Activated naive CD8-positive, alpha-beta T cell treated with anti-CD3 and anti-CD28 coated beads for 36 hours (primary cell): ENCODE measurements at regions not wholly inside any gene's neighbourhood (a gene's known extent, or its start where the extent isn't known, plus 50 kb on each side); places are given as distances from the start of the nearest gene placed in this dataset.
"Not testable (repeated sequence)": the region's sequence is repeated elsewhere in the genome, so short reads cannot be mapped to it uniquely, and the experiment has no call there.

ENCODE experiments used
- DNase-seq: peaks from one replicate; pipeline ENCODE4 v3.0.0; 2021
- H3K27ac Mint-ChIP-seq: one replicate; pipeline ENCODE4 v1.8.0; 2022; ENCODE audit warnings: mild to moderate bottlenecking, moderate library complexity, mixed read lengths
- H3K27me3 Mint-ChIP-seq: one replicate; pipeline ENCODE4 v1.8.0; 2022; ENCODE audit warnings: mild to moderate bottlenecking, mixed read lengths
- H3K36me3 Mint-ChIP-seq: one replicate; pipeline ENCODE4 v1.8.0; 2021; ENCODE audit warnings: mild to moderate bottlenecking, mixed read lengths
- H3K4me1 Mint-ChIP-seq: one replicate; pipeline ENCODE4 v1.8.0; 2021; ENCODE audit warnings: mixed read lengths
- H3K4me3 Mint-ChIP-seq: one replicate; pipeline ENCODE4 v1.8.0; 2022; ENCODE audit warnings: mild to moderate bottlenecking, moderate library complexity, mixed read lengths
- H3K9me3 Mint-ChIP-seq: one replicate; pipeline ENCODE4 v1.8.0; 2022; ENCODE audit warnings: mixed read lengths

- H3K4me1 Mint-ChIP-seq, H3K36me3 Mint-ChIP-seq, H3K27me3 Mint-ChIP-seq, H3K9me3 Mint-ChIP-seq, DNase-seq, H3K27ac Mint-ChIP-seq, H3K4me3 Mint-ChIP-seq: not testable (repeated sequence)
Measured at GRCh38 chr3:157845839-157846238, 260.4 kb downstream of the SHOX2 start.

GRCh38 chr3:157844800-157845565, 261.2 kb downstream of the SHOX2 start:
- Mint-ChIP-seq H3K27me3 (no peaks in the 10 kb centered on the region), H3K9me3 (no peaks in the 10 kb centered on the region), H3K4me1 (no peaks in the 10 kb centered on the region), H3K27ac (no peak overlapping the region), H3K4me3 (no peak overlapping the region), H3K36me3 (no peaks in the 10 kb centered on the region)
- no peak for DNase-seq

- Mint-ChIP-seq H3K4me1 (no peaks in the 10 kb centered on the region), H3K9me3 (no peaks in the 10 kb centered on the region), H3K36me3 (no peaks in the 10 kb centered on the region), H3K4me3 (no peak overlapping the region), H3K27me3 (no peaks in the 10 kb centered on the region), H3K27ac (no peak overlapping the region)
- no peak for DNase-seq
Measured at GRCh38 chr3:157844216-157844615, 262.0 kb downstream of the SHOX2 start.

GRCh38 chr3:157841029-157841428, 265.2 kb downstream of the SHOX2 start:
- H3K27ac Mint-ChIP-seq: no peak overlapping the region
- no peak overlapping the region for H3K4me3 Mint-ChIP-seq
- H3K36me3 Mint-ChIP-seq: no peaks in the 10 kb centered on the region
- no peak for DNase-seq
- no peaks in the 10 kb centered on the region for H3K4me1 Mint-ChIP-seq
- H3K27me3 Mint-ChIP-seq: no peaks in the 10 kb centered on the region
- no peaks in the 10 kb centered on the region for H3K9me3 Mint-ChIP-seq

GRCh38 chr3:157840564-157840963, 265.7 kb downstream of the SHOX2 start:
- Mint-ChIP-seq H3K4me1 (no peaks in the 10 kb centered on the region), H3K27me3 (no peaks in the 10 kb centered on the region), H3K27ac (no peak overlapping the region), H3K9me3 (no peaks in the 10 kb centered on the region), H3K4me3 (no peak overlapping the region), H3K36me3 (no peaks in the 10 kb centered on the region)
- no peak for DNase-seq

- Mint-ChIP-seq H3K9me3 (no peaks in the 10 kb centered on the region), H3K4me3 (no peak overlapping the region), H3K36me3 (no peaks in the 10 kb centered on the region), H3K27ac (no peak overlapping the region), H3K4me1 (no peaks in the 10 kb centered on the region), H3K27me3 (no peaks in the 10 kb centered on the region)
- no peak for DNase-seq
Measured at GRCh38 chr3:157838457-157838856, 267.8 kb downstream of the SHOX2 start.

- Mint-ChIP-seq H3K9me3 (no peaks in the 10 kb centered on the region), H3K27me3 (no peaks in the 10 kb centered on the region), H3K36me3 (no peaks in the 10 kb centered on the region), H3K4me3 (no peak overlapping the region), H3K4me1 (no peaks in the 10 kb centered on the region), H3K27ac (no peak overlapping the region)
- DNase-seq: no peak
Measured at GRCh38 chr3:157837336-157837735, 268.9 kb downstream of the SHOX2 start.

- DNase-seq: no peak
- H3K4me1 Mint-ChIP-seq: no peaks in the 10 kb centered on the region
- no peak overlapping the region for H3K27ac Mint-ChIP-seq
- H3K4me3 Mint-ChIP-seq: no peak overlapping the region
- H3K27me3 Mint-ChIP-seq: no peaks in the 10 kb centered on the region
- no peaks in the 10 kb centered on the region for H3K9me3 Mint-ChIP-seq
- no peaks in the 10 kb centered on the region for H3K36me3 Mint-ChIP-seq
Measured at GRCh38 chr3:157836022-157836421, 270.2 kb downstream of the SHOX2 start.

- H3K36me3 Mint-ChIP-seq: no peaks in the 10 kb centered on the region
- peaks cover 8% of the 10 kb centered on the region for H3K9me3 Mint-ChIP-seq
- no peak overlapping the region for H3K4me3 Mint-ChIP-seq
- no peaks in the 10 kb centered on the region for H3K4me1 Mint-ChIP-seq
- H3K27ac Mint-ChIP-seq: no peak overlapping the region
- no peak for DNase-seq
- no peaks in the 10 kb centered on the region for H3K27me3 Mint-ChIP-seq
Measured at GRCh38 chr3:157832588-157832987, 273.6 kb downstream of the SHOX2 start.

GRCh38 chr3:157830556-157831236, 275.5 kb downstream of the SHOX2 start:
- peaks cover 9% of the 10 kb centered on the region for H3K9me3 Mint-ChIP-seq
- no peaks in the 10 kb centered on the region for H3K27me3 Mint-ChIP-seq
- no peaks in the 10 kb centered on the region for H3K4me1 Mint-ChIP-seq
- no peaks in the 10 kb centered on the region for H3K36me3 Mint-ChIP-seq
- no peak overlapping the region for H3K27ac Mint-ChIP-seq
- H3K4me3 Mint-ChIP-seq: no peak overlapping the region
- no peak for DNase-seq

GRCh38 chr3:157829786-157830185, 276.4 kb downstream of the SHOX2 start:
- H3K27ac Mint-ChIP-seq: no peak overlapping the region
- DNase-seq: no peak
- no peaks in the 10 kb centered on the region for H3K27me3 Mint-ChIP-seq
- no peaks in the 10 kb centered on the region for H3K4me1 Mint-ChIP-seq
- H3K4me3 Mint-ChIP-seq: no peak overlapping the region
- no peaks in the 10 kb centered on the region for H3K36me3 Mint-ChIP-seq
- H3K9me3 Mint-ChIP-seq: peaks cover 9% of the 10 kb centered on the region

GRCh38 chr3:157824281-157824680, 281.9 kb downstream of the SHOX2 start:
- DNase-seq: no peak
- H3K4me1 Mint-ChIP-seq: no peaks in the 10 kb centered on the region
- no peaks in the 10 kb centered on the region for H3K36me3 Mint-ChIP-seq
- no peak overlapping the region for H3K27ac Mint-ChIP-seq
- H3K27me3 Mint-ChIP-seq: no peaks in the 10 kb centered on the region
- no peak overlapping the region for H3K4me3 Mint-ChIP-seq
- H3K9me3 Mint-ChIP-seq: peaks cover 9% of the 10 kb centered on the region

- Mint-ChIP-seq H3K4me1 (no peaks in the 10 kb centered on the region), H3K27ac (no peak overlapping the region), H3K36me3 (no peaks in the 10 kb centered on the region), H3K4me3 (no peak overlapping the region), H3K9me3 (peaks cover 3% of the 10 kb centered on the region), H3K27me3 (no peaks in the 10 kb centered on the region)
- DNase-seq: no peak
Measured at GRCh38 chr3:157823050-157823449, 283.2 kb downstream of the SHOX2 start.

- Mint-ChIP-seq H3K27me3 (no peaks in the 10 kb centered on the region), H3K9me3 (peaks cover 2% of the 10 kb centered on the region), H3K4me3 (no peak overlapping the region), H3K4me1 (no peaks in the 10 kb centered on the region), H3K27ac (no peak overlapping the region), H3K36me3 (no peaks in the 10 kb centered on the region)
- no peak for DNase-seq
Measured at GRCh38 chr3:157820157-157820517, 286.1 kb downstream of the SHOX2 start.

- no peak for DNase-seq
- no peaks in the 10 kb centered on the region for H3K4me1 Mint-ChIP-seq
- no peak overlapping the region for H3K4me3 Mint-ChIP-seq
- no peaks in the 10 kb centered on the region for H3K36me3 Mint-ChIP-seq
- H3K27ac Mint-ChIP-seq: no peak overlapping the region
- H3K27me3 Mint-ChIP-seq: no peaks in the 10 kb centered on the region
- H3K9me3 Mint-ChIP-seq: peaks cover 2% of the 10 kb centered on the region
Measured at GRCh38 chr3:157819270-157820156, 286.7 kb downstream of the SHOX2 start.
